BE2C (cell line): ENCODE measurements at regions not wholly inside any gene's neighbourhood (a gene's known extent, or its start where the extent isn't known, plus 50 kb on each side); places are given as distances from the start of the nearest gene placed in this dataset.

Experiments used
- DNase-seq: peaks from one replicate; pipeline ENCODE4 v3.0.0-alpha.2; 2020
- H3K27me3 ChIP-seq: fragments of 250-450 bp; sonication (Bioruptor Pico); 2 replicates; pipeline ENCODE4 v1.5.1; 2020; ENCODE audit warnings: mild to moderate bottlenecking
- H3K36me3 ChIP-seq: fragments of 250-450 bp; sonication (Bioruptor Pico); 2 replicates; pipeline ENCODE4 v1.5.1; 2020; ENCODE audit warnings: mild to moderate bottlenecking
- H3K4me1 ChIP-seq: fragments of 250-450 bp; sonication (Bioruptor Pico); 2 replicates; pipeline ENCODE4 v1.5.1; 2020
- H3K4me3 ChIP-seq: 2 replicates; pipeline ENCODE4 v1.5.1; 2011; ENCODE audit warnings: low read depth, low read length
- H3K9me3 ChIP-seq: fragments of 250-450 bp; sonication (Bioruptor Pico); 2 replicates; pipeline ENCODE4 v1.5.1; 2020
- CTCF ChIP-seq: IDR thresholded peaks from 2 replicates; pipeline ENCODE4 v1.5.1; 2012; ENCODE audit warnings: mild to moderate bottlenecking, low read depth, low read length

- Histone ChIP-seq H3K4me3 (no peak overlapping the region), H3K36me3 (no peaks in the 10 kb centered on the region), H3K27me3 (peaks cover 43% of the 10 kb centered on the region), H3K9me3 (no peaks in the 10 kb centered on the region), H3K4me1 (no peaks in the 10 kb centered on the region)
- TF ChIP-seq CTCF, result no peak
- no peak for DNase-seq
Measured at GRCh38 chr17:79541056-79541850, 69.6 kb downstream of the RBFOX3 start.

GRCh38 chr17:79539944-79540705, 70.7 kb downstream of the RBFOX3 start:
- DNase-seq, result no peak
- H3K4me3 ChIP-seq, result no peak overlapping the region
- TF ChIP-seq CTCF, result no peak
- no peaks in the 10 kb centered on the region for H3K9me3 ChIP-seq
- no peaks in the 10 kb centered on the region for H3K4me1 ChIP-seq
- H3K27me3 ChIP-seq, result peaks cover 36% of the 10 kb centered on the region
- no peaks in the 10 kb centered on the region for H3K36me3 ChIP-seq

GRCh38 chr17:79538291-79538690, 72.6 kb downstream of the RBFOX3 start:
- H3K27me3 ChIP-seq, result peaks cover 35% of the 10 kb centered on the region

GRCh38 chr17:79537686-79538085, 73.2 kb downstream of the RBFOX3 start:
- Histone ChIP-seq H3K27me3 (peaks cover 35% of the 10 kb centered on the region), H3K36me3 (no peaks in the 10 kb centered on the region), H3K4me1 (no peaks in the 10 kb centered on the region), H3K9me3 (no peaks in the 10 kb centered on the region), H3K4me3 (no peak overlapping the region)
- DNase-seq, result no peak
- TF ChIP-seq CTCF, result no peak

More at GRCh38 chr17:79538291-79538690, 72.6 kb downstream of the RBFOX3 start:
- no peak overlapping the region for H3K4me3 ChIP-seq
- H3K4me1 ChIP-seq, result no peaks in the 10 kb centered on the region
- H3K36me3 ChIP-seq, result no peaks in the 10 kb centered on the region
- H3K9me3 ChIP-seq, result no peaks in the 10 kb centered on the region
- TF ChIP-seq CTCF, result no peak
- no peak for DNase-seq

GRCh38 chr17:79537061-79537460, 73.8 kb downstream of the RBFOX3 start:
- H3K27me3 ChIP-seq, result peaks cover 35% of the 10 kb centered on the region
- H3K4me3 ChIP-seq, result no peak overlapping the region
- no peak for DNase-seq

More at GRCh38 chr17:79537061-79537460, 73.8 kb downstream of the RBFOX3 start:
- Histone ChIP-seq H3K4me1 (no peaks in the 10 kb centered on the region), H3K9me3 (no peaks in the 10 kb centered on the region), H3K36me3 (no peaks in the 10 kb centered on the region)
- TF ChIP-seq CTCF, result no peak
